ENCODE measurements at regions not wholly inside any gene's neighbourhood (a gene's known extent, or its start where the extent isn't known, plus 50 kb on each side); places are given as distances from the start of the nearest gene placed in this dataset.

DNA sequence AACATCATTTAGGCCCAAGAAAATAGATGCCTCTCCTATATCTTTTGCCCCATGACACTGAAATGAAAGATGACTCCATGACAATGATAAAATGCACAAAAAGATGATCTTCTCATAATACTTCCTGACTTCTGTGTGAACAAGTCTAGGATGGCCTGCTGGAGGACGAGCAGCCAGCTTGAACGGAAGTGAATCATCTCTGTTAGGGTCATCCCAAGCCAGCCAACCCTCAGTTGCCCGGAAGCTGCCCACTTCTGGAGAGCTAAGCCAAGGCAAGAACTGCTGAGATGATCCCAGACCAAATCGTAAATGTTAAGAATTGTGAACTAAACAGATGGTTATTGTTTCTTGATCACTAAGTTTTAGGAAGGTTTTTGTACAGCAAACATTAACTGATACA is 249.7 kb upstream of the HS3ST5 start:
- H3K9ac ChIP-seq (replicated peaks in 1 of 4; ENCODE audit: extremely low read depth in 1 of 4, low read depth in 3 of 4, low read length in 3 of 4): no peak overlapping the region
- FAIRE-seq (no peak), DNase-seq (ENCODE audit: low read depth in 1 of 2, low spot score in 2 of 2) (no peak)
- ChIA-PET CTCF (ENCODE audit: partially characterized antibody) (no interaction called here), POLR2A (ENCODE audit: partially characterized antibody) (no interaction called here)
- no peak overlapping the region for H4K8ac ChIP-seq (ENCODE audit: extremely low read depth, insufficient read depth, low read length)
- no peak overlapping the region for H2AK5ac ChIP-seq (ENCODE audit: low read depth, low read length)
- no peaks in the 10 kb centered on the region for H3K27me3 ChIP-seq (replicated peaks in 1 of 4; ENCODE audit: control insufficient read depth in 3 of 4, extremely low read depth in 1 of 4, insufficient read depth in 3 of 4, low read length in 3 of 4)
- no peak overlapping the region for H3K23ac ChIP-seq (ENCODE audit: insufficient read length)
- no peak overlapping the region for H2AFZ ChIP-seq (ENCODE audit: low read length)
- no peak overlapping the region for H2BK120ac ChIP-seq (replicated peaks; ENCODE audit: low read depth, low read length)
- no peak overlapping the region for H2BK20ac ChIP-seq (ENCODE audit: low read length)
- no peaks in the 10 kb centered on the region for H3K23me2 ChIP-seq (ENCODE audit: low read depth, low read length)
- no peak overlapping the region for H4K5ac ChIP-seq (ENCODE audit: insufficient read length, low read depth, low read length)
- no peak overlapping the region for H3K14ac ChIP-seq (ENCODE audit: insufficient read length)
- no peaks in the 10 kb centered on the region for H3K79me1 ChIP-seq (ENCODE audit: low read depth, low read length)
- H3K4ac ChIP-seq (replicated peaks; ENCODE audit: insufficient read length, low read depth, low read length): no peak overlapping the region
- no peaks in the 10 kb centered on the region for H3K9me3 ChIP-seq (ENCODE audit: insufficient read depth in 2 of 2, low read depth in 1 of 2, low read length in 1 of 2)
- no peak overlapping the region for H2BK12ac ChIP-seq (ENCODE audit: low read depth, low read length)
- no peak overlapping the region for H2BK5ac ChIP-seq (ENCODE audit: low read depth, low read length)
- H3K4me3 ChIP-seq (ENCODE audit: extremely low read depth in 1 of 4, insufficient read depth in 2 of 4, low read depth in 3 of 4, low read length in 4 of 4): no peak overlapping the region
- WGBS, 2 experiments (ENCODE audit: extremely low coverage in 1 of 2, insufficient coverage in 1 of 2, insufficient read length in 1 of 2, insufficient replicate concordance in 2 of 2, low coverage in 1 of 2, low lambda C conversion rate in 2 of 2, missing lambda C conversion rate in 1 of 2): 93% methylated on average over 4 of the region's 4 CpGs; no CpG with 5 or more reads in 1 of the 2 experiments
- H3K36me3 ChIP-seq (ENCODE audit: control insufficient read depth in 2 of 4, insufficient read depth in 4 of 4, low read length in 3 of 4): no peaks in the 10 kb centered on the region
- H3K27ac ChIP-seq (ENCODE audit: low read depth, low read length): no peak overlapping the region
- H3K4me2 ChIP-seq (ENCODE audit: insufficient read depth in 1 of 2, low read depth in 2 of 2, low read length in 2 of 2): no peak overlapping the region
- no peaks in the 10 kb centered on the region for H3K79me2 ChIP-seq (ENCODE audit: control insufficient read depth in 1 of 2, insufficient read depth in 2 of 2, low read length in 2 of 2)
- H4K20me1 ChIP-seq (replicated peaks in 1 of 2; ENCODE audit: control insufficient read depth in 1 of 2, insufficient read depth in 2 of 2, low read length in 2 of 2): no peaks in the 10 kb centered on the region
- H3K4me1 ChIP-seq (replicated peaks in 1 of 4; ENCODE audit: control insufficient read depth in 3 of 4, insufficient read depth in 4 of 4, low read length in 3 of 4): no peaks in the 10 kb centered on the region
- no peak overlapping the region for H3K18ac ChIP-seq (ENCODE audit: extremely low read depth, low read length)
- H3K56ac ChIP-seq (replicated peaks; ENCODE audit: insufficient read length, low read depth, low read length): no peak overlapping the region
- no peak overlapping the region for H4K91ac ChIP-seq (replicated peaks; ENCODE audit: insufficient read length, low read length)
- H2BK15ac ChIP-seq (ENCODE audit: low read length): no peak overlapping the region
- TF ChIP-seq BCL11A (IDR thresholded peaks at IDR 0.05; ENCODE audit: low read depth in 2 of 2, low read length in 2 of 2) (no peak), TEAD4 (IDR thresholded peaks at IDR 0.05; ENCODE audit: low read depth, low read length) (no peak), SP1 (IDR thresholded peaks at IDR 0.05; ENCODE audit: low read depth, low read length) (no peak), RNF2 (IDR thresholded peaks at IDR 0.05; ENCODE audit: borderline replicate concordance, low read depth, low read length, missing control alignments, poor library complexity, severe bottlenecking) (no peak), TCF12 (IDR thresholded peaks at IDR 0.05; ENCODE audit: low read depth, low read length) (no peak), RAD21 (IDR thresholded peaks at IDR 0.05 in 1 of 2, conservative IDR thresholded peaks at IDR 0.05 in 1 of 2; ENCODE audit: low read depth in 2 of 2, low read length in 2 of 2) (no peak), NRF1 (IDR thresholded peaks at IDR 0.05; ENCODE audit: low read depth, low read length) (no peak), CBX5 (IDR thresholded peaks at IDR 0.05; ENCODE audit: low read depth, low read length) (no peak), ATF2 (IDR thresholded peaks at IDR 0.05; ENCODE audit: low read length) (no peak)
- TF ChIP-seq, protein P1, sequence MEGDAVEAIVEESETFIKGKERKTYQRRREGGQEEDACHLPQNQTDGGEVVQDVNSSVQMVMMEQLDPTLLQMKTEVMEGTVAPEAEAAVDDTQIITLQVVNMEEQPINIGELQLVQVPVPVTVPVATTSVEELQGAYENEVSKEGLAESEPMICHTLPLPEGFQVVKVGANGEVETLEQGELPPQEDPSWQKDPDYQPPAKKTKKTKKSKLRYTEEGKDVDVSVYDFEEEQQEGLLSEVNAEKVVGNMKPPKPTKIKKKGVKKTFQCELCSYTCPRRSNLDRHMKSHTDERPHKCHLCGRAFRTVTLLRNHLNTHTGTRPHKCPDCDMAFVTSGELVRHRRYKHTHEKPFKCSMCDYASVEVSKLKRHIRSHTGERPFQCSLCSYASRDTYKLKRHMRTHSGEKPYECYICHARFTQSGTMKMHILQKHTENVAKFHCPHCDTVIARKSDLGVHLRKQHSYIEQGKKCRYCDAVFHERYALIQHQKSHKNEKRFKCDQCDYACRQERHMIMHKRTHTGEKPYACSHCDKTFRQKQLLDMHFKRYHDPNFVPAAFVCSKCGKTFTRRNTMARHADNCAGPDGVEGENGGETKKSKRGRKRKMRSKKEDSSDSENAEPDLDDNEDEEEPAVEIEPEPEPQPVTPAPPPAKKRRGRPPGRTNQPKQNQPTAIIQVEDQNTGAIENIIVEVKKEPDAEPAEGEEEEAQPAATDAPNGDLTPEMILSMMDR (IDR thresholded peaks at IDR 0.05; ENCODE audit: control extremely low read depth in 1 of 3, insufficient read depth in 1 of 3, low read depth in 1 of 3, low read length in 3 of 3): no peak
